Bronchial epithelial cell (primary cell): ENCODE measurements at regions not wholly inside any gene's neighbourhood (a gene's known extent, or its start where the extent isn't known, plus 50 kb on each side); places are given as distances from the start of the nearest gene placed in this dataset.
A peak's percentile ranks its signal among the peaks of the same experiment; 100 is the strongest.

Experiments
- DNase-seq: peaks from one replicate; pipeline ENCODE4 v3.0.0-alpha.2; 2010; ENCODE audit warnings: low read depth
- FAIRE-seq: peaks from 2 replicates; lab custom pipeline; 2011; peaks lifted over from hg19 to GRCh38; lab: Jason Lieb, UNC
- H3K27me3 ChIP-seq: 2 replicates; pipeline ENCODE4 v1.5.1; 2011; ENCODE audit warnings: low read length; ENCODE audit not compliant: control insufficient read depth, insufficient read depth
- H3K36me3 ChIP-seq: 2 replicates; pipeline ENCODE4 v1.5.1; 2011; ENCODE audit warnings: low read length; ENCODE audit not compliant: control insufficient read depth, insufficient read depth
- H3K4me3 ChIP-seq: 2 replicates; pipeline ENCODE4 v1.5.1; 2011; ENCODE audit warnings: mild to moderate bottlenecking, low read depth, low read length, control low read depth
- TF ChIP-seq, protein P1 (sequence below): IDR thresholded peaks from 2 replicates; pipeline ENCODE4 v1.5.1; 2011; ENCODE audit warnings: mild to moderate bottlenecking, moderate library complexity, low read length, control low read depth, inconsistent platforms; ENCODE audit not compliant: insufficient read depth, severe bottlenecking

DNA sequence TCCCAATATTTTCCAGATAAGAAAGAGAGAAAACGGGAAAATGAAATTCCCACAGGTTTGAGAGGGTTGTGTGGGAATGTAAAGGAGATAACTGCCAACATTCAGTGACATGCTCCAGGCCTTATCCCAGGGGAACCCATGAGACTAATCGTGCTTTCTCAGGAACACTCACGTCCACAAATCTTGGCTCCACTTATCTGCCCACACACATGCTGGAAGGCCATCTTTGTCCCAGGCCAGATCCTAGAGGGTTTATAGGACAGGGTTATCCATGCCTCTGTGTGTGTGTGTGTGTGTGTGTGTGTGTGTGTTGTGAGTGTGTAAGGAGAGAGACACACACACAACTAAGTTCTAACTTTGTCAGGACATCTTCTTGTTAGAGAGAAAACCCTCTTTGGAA is 182.2 kb upstream of the E2F7 start:
- FAIRE-seq (no peak), DNase-seq (no peak)
- peaks cover 2% of the 10 kb centered on the region for H3K27me3 ChIP-seq

DNA sequence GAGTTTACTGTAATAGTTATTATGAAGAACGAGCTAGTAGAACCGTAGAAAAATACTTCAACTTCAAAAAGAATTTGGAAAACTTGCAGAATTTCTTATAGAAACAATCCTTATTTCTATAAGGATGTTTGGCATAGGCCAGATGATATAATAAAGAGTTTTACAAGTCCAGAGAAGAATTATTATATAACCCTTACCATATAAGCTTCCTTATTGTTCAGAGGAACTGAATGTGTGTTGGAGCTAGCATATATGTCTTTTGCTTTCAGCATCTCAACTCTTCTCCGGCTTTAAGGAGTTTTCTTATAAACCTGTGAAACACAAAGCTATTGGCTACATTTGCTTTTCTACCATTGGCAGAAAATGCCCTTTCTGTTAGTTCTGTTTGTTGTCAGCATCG is 178.0 kb upstream of the E2F7 start:
- Histone ChIP-seq H3K36me3 (no peaks in the 10 kb centered on the region), H3K27me3 (no peaks in the 10 kb centered on the region), H3K4me3 (no peak overlapping the region)
- DNase-seq (no peak), FAIRE-seq (no peak)
- TF ChIP-seq, protein P1, sequence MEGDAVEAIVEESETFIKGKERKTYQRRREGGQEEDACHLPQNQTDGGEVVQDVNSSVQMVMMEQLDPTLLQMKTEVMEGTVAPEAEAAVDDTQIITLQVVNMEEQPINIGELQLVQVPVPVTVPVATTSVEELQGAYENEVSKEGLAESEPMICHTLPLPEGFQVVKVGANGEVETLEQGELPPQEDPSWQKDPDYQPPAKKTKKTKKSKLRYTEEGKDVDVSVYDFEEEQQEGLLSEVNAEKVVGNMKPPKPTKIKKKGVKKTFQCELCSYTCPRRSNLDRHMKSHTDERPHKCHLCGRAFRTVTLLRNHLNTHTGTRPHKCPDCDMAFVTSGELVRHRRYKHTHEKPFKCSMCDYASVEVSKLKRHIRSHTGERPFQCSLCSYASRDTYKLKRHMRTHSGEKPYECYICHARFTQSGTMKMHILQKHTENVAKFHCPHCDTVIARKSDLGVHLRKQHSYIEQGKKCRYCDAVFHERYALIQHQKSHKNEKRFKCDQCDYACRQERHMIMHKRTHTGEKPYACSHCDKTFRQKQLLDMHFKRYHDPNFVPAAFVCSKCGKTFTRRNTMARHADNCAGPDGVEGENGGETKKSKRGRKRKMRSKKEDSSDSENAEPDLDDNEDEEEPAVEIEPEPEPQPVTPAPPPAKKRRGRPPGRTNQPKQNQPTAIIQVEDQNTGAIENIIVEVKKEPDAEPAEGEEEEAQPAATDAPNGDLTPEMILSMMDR: no peak

More for the DNA sequence above, 182.2 kb upstream of the E2F7 start:
- H3K36me3 ChIP-seq: no peaks in the 10 kb centered on the region
- TF ChIP-seq, protein P1: no peak
- H3K4me3 ChIP-seq: no peak overlapping the region

DNA sequence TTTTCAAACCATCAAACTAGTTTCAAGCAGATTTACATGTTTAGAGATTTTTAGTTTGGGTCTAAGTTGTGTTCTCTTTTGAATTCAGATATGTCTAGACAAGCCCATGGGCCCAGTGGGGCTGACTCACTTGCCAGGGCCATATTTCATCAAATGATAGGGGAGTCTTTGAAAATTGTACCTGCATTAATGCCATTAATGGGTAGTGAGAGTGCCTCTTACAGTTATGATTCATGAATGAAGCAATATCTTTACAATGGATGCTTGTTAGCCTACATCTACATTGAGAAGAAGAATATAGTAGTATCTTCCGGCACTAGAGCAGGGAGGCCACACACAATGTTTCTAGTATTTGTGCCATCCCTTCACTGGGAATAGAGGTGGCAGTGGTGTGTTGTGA is 174.2 kb upstream of the E2F7 start:
- DNase-seq (peak; percentile 93), FAIRE-seq (peak; percentile 50)
- Histone ChIP-seq H3K4me3 (no peak overlapping the region), H3K36me3 (no peaks in the 10 kb centered on the region), H3K27me3 (no peaks in the 10 kb centered on the region)
- TF ChIP-seq, protein P1: no peak

DNA sequence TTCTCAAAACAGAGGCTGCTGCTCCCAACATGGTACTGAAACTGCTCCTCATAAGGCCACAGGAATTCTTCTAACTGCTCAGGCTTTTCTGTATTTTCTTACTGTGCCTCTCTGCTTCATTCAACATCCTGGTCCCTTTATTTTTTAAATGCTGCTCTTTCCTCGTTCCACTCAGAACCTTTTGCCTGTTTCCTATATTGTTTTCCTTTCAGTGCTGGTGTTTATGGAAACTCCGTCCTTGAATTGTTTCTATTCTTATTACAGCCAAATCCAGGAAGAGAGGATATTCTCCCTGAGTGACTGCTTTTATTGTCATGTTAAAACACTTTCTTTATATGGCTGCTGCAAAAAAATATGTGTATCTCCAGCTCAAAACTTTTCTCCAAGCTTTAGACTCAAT is 173.0 kb upstream of the E2F7 start:
- H3K4me3 ChIP-seq: no peak overlapping the region
- DNase-seq: no peak
- H3K27me3 ChIP-seq: no peaks in the 10 kb centered on the region
- FAIRE-seq: no peak
- TF ChIP-seq, protein P1: no peak
- no peaks in the 10 kb centered on the region for H3K36me3 ChIP-seq

DNA sequence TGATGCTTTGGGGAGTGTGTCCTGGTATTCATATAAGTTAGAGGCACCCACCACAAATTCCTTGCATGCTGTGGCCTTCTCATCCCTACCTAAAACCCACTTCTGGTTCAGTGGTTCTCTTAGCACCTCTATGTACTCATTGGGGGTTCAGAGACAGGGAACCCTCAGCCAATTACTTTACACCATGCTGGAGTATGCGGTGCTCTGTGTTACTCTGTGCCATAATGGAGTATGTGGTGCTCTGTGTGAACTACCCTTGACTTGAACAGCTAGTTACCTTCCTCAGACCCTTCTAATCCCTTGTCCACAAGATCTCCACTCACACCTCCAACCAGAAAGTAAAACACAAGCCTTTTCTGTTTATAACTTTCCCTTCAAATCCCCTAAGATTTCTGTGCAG is 172.5 kb upstream of the E2F7 start:
- no peak overlapping the region for H3K4me3 ChIP-seq
- TF ChIP-seq, protein P1: no peak
- no peak for DNase-seq
- H3K36me3 ChIP-seq: no peaks in the 10 kb centered on the region
- H3K27me3 ChIP-seq: no peaks in the 10 kb centered on the region
- FAIRE-seq: peak; percentile 90

DNA sequence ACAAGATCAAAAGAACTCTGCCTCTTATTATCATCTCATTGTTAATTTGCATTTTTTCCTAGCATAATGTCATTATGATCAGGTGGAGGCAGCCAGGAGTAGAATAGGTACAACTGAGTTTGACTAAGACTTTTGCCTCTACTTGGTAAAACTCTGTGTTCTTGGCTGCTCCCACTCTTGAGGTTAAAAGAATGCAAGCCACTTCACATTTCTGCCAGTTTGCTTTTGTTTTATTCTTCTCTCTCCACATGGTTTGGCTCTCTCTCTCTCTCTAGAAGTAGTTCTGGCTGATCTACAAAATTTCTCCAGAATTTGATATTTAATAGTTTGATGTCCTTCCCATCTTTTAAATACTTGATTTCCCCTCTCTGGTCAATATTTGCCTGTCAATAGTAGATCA is 170.7 kb upstream of the E2F7 start:
- TF ChIP-seq, protein P1: no peak
- no peak for FAIRE-seq
- no peaks in the 10 kb centered on the region for H3K27me3 ChIP-seq
- H3K4me3 ChIP-seq: no peak overlapping the region
- no peaks in the 10 kb centered on the region for H3K36me3 ChIP-seq
- DNase-seq: no peak
